Cardiac muscle cell (in vitro differentiated cells and primary cell): ENCODE measurements at regions not wholly inside any gene's neighbourhood (a gene's known extent, or its start where the extent isn't known, plus 50 kb on each side); places are given as distances from the start of the nearest gene placed in this dataset.

Source experiments
- DNase-seq, 2 donors: peaks; one replicate each; pipeline versions ENCODE4 v3.0.0 to v3.0.0-alpha.2; 2010 to 2017; ENCODE audit warnings: low read depth in 1 of 2, low spot score in 1 of 2
- H3K27ac ChIP-seq: fragments of 200-600 bp; sonication (generic); 2 replicates; pipeline ENCODE4 v1.5.1; 2016
- H3K27me3 ChIP-seq: fragments of 200-600 bp; sonication (generic); 2 replicates; pipeline ENCODE4 v1.6.0; 2016; ENCODE audit warnings: control low read depth
- H3K36me3 ChIP-seq: fragments of 200-600 bp; sonication (generic); 2 replicates; pipeline ENCODE4 v1.5.1; 2016; ENCODE audit warnings: control low read depth
- H3K4me1 ChIP-seq: fragments of 200-600 bp; sonication (generic); 2 replicates; pipeline ENCODE4 v1.8.1; 2017; ENCODE audit warnings: low read depth, mild to moderate bottlenecking, mixed run types
- H3K4me3 ChIP-seq: fragments of 200-600 bp; sonication (generic); 2 replicates; pipeline ENCODE4 v1.5.1; 2016; ENCODE audit warnings: mild to moderate bottlenecking
- H3K9me3 ChIP-seq: fragments of 200-600 bp; sonication (generic); 2 replicates; pipeline ENCODE4 v1.5.1; 2017; ENCODE audit warnings: low read depth, mild to moderate bottlenecking, control low read depth
- CTCF ChIP-seq: IDR thresholded peaks from 2 replicates; pipeline ENCODE4 v1.5.1; 2012; ENCODE audit warnings: low read depth, mild to moderate bottlenecking, low read length

- no peak overlapping the region for H3K4me3 ChIP-seq
- H3K36me3 ChIP-seq, result no peaks in the 10 kb centered on the region
- H3K27me3 ChIP-seq, result peaks cover 14% of the 10 kb centered on the region
- no peak for TF ChIP-seq CTCF
- H3K4me1 ChIP-seq, result no peaks in the 10 kb centered on the region
- H3K27ac ChIP-seq, result no peak overlapping the region
- DNase-seq, result no peak
- no peaks in the 10 kb centered on the region for H3K9me3 ChIP-seq
These were observed 119.1 kb downstream of the WT1 start for GRCh38 chr11:32316232-32316631.

- H3K27ac ChIP-seq, result no peak overlapping the region
- no peak for TF ChIP-seq CTCF
- peaks cover 17% of the 10 kb centered on the region for H3K27me3 ChIP-seq
- no peaks in the 10 kb centered on the region for H3K4me1 ChIP-seq
- no peak overlapping the region for H3K4me3 ChIP-seq
- H3K36me3 ChIP-seq, result no peaks in the 10 kb centered on the region
- H3K9me3 ChIP-seq, result no peaks in the 10 kb centered on the region
- peak in 1 of 2 donors; percentile 43 for DNase-seq
These were observed 118.3 kb downstream of the WT1 start for GRCh38 chr11:32316858-32317642.

GRCh38 chr11:32317643-32318042, 117.7 kb downstream of the WT1 start:
- no peak overlapping the region for H3K4me3 ChIP-seq
- H3K36me3 ChIP-seq, result no peaks in the 10 kb centered on the region
- peaks cover 17% of the 10 kb centered on the region for H3K27me3 ChIP-seq
- DNase-seq, result no peak
- no peaks in the 10 kb centered on the region for H3K4me1 ChIP-seq
- no peak for TF ChIP-seq CTCF
- no peak overlapping the region for H3K27ac ChIP-seq
- no peaks in the 10 kb centered on the region for H3K9me3 ChIP-seq

GRCh38 chr11:32318071-32319055, 117.0 kb downstream of the WT1 start:
- no peak for DNase-seq
- Histone ChIP-seq H3K27me3 (peaks cover 17% of the 10 kb centered on the region), H3K36me3 (no peaks in the 10 kb centered on the region), H3K4me1 (no peaks in the 10 kb centered on the region), H3K27ac (no peak overlapping the region), H3K4me3 (no peak overlapping the region), H3K9me3 (no peaks in the 10 kb centered on the region)
- no peak for TF ChIP-seq CTCF

GRCh38 chr11:32323814-32324130, 111.6 kb downstream of the WT1 start:
- TF ChIP-seq CTCF, result no peak
- H3K4me3 ChIP-seq, result no peak overlapping the region
- no peaks in the 10 kb centered on the region for H3K9me3 ChIP-seq
- H3K27ac ChIP-seq, result no peak overlapping the region
- DNase-seq, result no peak
- H3K4me1 ChIP-seq, result no peaks in the 10 kb centered on the region
- H3K27me3 ChIP-seq, result peaks cover 17% of the 10 kb centered on the region
- no peaks in the 10 kb centered on the region for H3K36me3 ChIP-seq
